ENCODE measurements at regions not wholly inside any gene's neighbourhood (a gene's known extent, or its start where the extent isn't known, plus 50 kb on each side); places are given as distances from the start of the nearest gene placed in this dataset.
"Not testable (repeated sequence)": the region's sequence is repeated elsewhere in the genome, so short reads cannot be mapped to it uniquely, and the experiment has no call there.

GRCh38 chr13:83085186-83085900 lies 796.9 kb downstream of the SLITRK1 start:
- no peak for TF ChIP-seq EZH2 (IDR thresholded peaks at IDR 0.05; ENCODE audit: low read length, unreplicated experiment)
- no peak for TF ChIP-seq EZH2phosphoT487 (IDR thresholded peaks at IDR 0.05; ENCODE audit: borderline replicate concordance, low read length)
- no peak for TF ChIP-seq CTCF (conservative IDR thresholded peaks at IDR 0.05; ENCODE audit: low read depth, low read length)
- ATAC-seq (peak; percentile 74), DNase-seq (peak; percentile 50)
- Histone ChIP-seq H2AFZ (ENCODE audit: low read length) (no peak overlapping the region), H3K4me1 (ENCODE audit: insufficient read depth, low read length) (peaks cover 18% of the 10 kb centered on the region), H3K9me3 (ENCODE audit: low read length) (no peaks in the 10 kb centered on the region), H3K27me3 (ENCODE audit: low read length) (no peaks in the 10 kb centered on the region), H3K36me3 (ENCODE audit: low read depth, low read length) (no peaks in the 10 kb centered on the region), H3K4me2 (ENCODE audit: low read length) (no peak overlapping the region), H3F3A (ENCODE audit: low read length, unreplicated experiment) (no peaks in the 10 kb centered on the region), H3K9me2 (replicated peaks; ENCODE audit: low read length) (no peaks in the 10 kb centered on the region), H3K79me2 (ENCODE audit: low read length) (no peaks in the 10 kb centered on the region), H4K20me1 (ENCODE audit: low read length) (no peaks in the 10 kb centered on the region), H3K9ac (ENCODE audit: low read length) (no peak overlapping the region), H3K27ac (ENCODE audit: low read length) (no peak overlapping the region), H3K4me3 (ENCODE audit: low read length) (no peak overlapping the region)
- intact Hi-C loops (cut with micrococcal nuclease), result no loop called here
- ChIA-PET CTCF (no interaction called here), POLR2A (ENCODE audit: unreplicated experiment) (interaction anchor here (0.6 kb wide), 1 partner anchor 694 kb away, joined by 6 read pairs; no protein-coding TSS in a partner anchor)
- no TSS peak for BruUV-seq (replicated peaks)

GRCh38 chr13:83077499-83077898 lies 804.8 kb downstream of the SLITRK1 start:
- H3K4me1 ChIP-seq (ENCODE audit: insufficient read depth, low read length), result no peaks in the 10 kb centered on the region
- no peak for ATAC-seq
- H3K27me3 ChIP-seq (ENCODE audit: low read length), result no peaks in the 10 kb centered on the region
- POLR2A ChIA-PET (ENCODE audit: unreplicated experiment), result no interaction called here
- no peaks in the 10 kb centered on the region for H4K20me1 ChIP-seq (ENCODE audit: low read length)
- no TSS peak for BruUV-seq (replicated peaks)
- intact Hi-C loops (cut with micrococcal nuclease), result no loop called here
- no peaks in the 10 kb centered on the region for H3K9me3 ChIP-seq (ENCODE audit: low read length)
- H2AFZ ChIP-seq (ENCODE audit: low read length), result no peak overlapping the region
- H3K9me2 ChIP-seq (replicated peaks; ENCODE audit: low read length), result no peaks in the 10 kb centered on the region
- no peaks in the 10 kb centered on the region for H3K36me3 ChIP-seq (ENCODE audit: low read depth, low read length)
- no peak overlapping the region for H3K4me3 ChIP-seq (ENCODE audit: low read length)
- no peak overlapping the region for H3K27ac ChIP-seq (ENCODE audit: low read length)
- no peak overlapping the region for H3K4me2 ChIP-seq (ENCODE audit: low read length)
- CTCF ChIA-PET, result no interaction called here
- DNase-seq, result no peak
- H3K9ac ChIP-seq (ENCODE audit: low read length), result no peak overlapping the region
- TF ChIP-seq EZH2phosphoT487 (IDR thresholded peaks at IDR 0.05; ENCODE audit: borderline replicate concordance, low read length) (no peak), CTCF (conservative IDR thresholded peaks at IDR 0.05; ENCODE audit: low read depth, low read length) (no peak), EZH2 (IDR thresholded peaks at IDR 0.05; ENCODE audit: low read length, unreplicated experiment) (no peak)
- H3F3A ChIP-seq (ENCODE audit: low read length, unreplicated experiment), result no peaks in the 10 kb centered on the region
- no peaks in the 10 kb centered on the region for H3K79me2 ChIP-seq (ENCODE audit: low read length)

GRCh38 chr13:83073930-83074329 lies 808.3 kb downstream of the SLITRK1 start:
- H3K9me3 ChIP-seq (ENCODE audit: low read length); H3K9me2 ChIP-seq (replicated peaks; ENCODE audit: low read length); H3K79me2 ChIP-seq (ENCODE audit: low read length); H3K9ac ChIP-seq (ENCODE audit: low read length); ATAC-seq; POLR2A ChIA-PET (ENCODE audit: unreplicated experiment); H2AFZ ChIP-seq (ENCODE audit: low read length); DNase-seq; H3K36me3 ChIP-seq (ENCODE audit: low read depth, low read length); BruUV-seq (replicated peaks); H3F3A ChIP-seq (ENCODE audit: low read length, unreplicated experiment); H4K20me1 ChIP-seq (ENCODE audit: low read length); H3K4me3 ChIP-seq (ENCODE audit: low read length); H3K27ac ChIP-seq (ENCODE audit: low read length); H3K4me1 ChIP-seq (ENCODE audit: insufficient read depth, low read length); CTCF ChIA-PET; H3K4me2 ChIP-seq (ENCODE audit: low read length); intact Hi-C loops (cut with micrococcal nuclease); H3K27me3 ChIP-seq (ENCODE audit: low read length): not testable (repeated sequence)
